ENCODE measurements at regions not wholly inside any gene's neighbourhood (a gene's known extent, or its start where the extent isn't known, plus 50 kb on each side); places are given as distances from the start of the nearest gene placed in this dataset.

DNA sequence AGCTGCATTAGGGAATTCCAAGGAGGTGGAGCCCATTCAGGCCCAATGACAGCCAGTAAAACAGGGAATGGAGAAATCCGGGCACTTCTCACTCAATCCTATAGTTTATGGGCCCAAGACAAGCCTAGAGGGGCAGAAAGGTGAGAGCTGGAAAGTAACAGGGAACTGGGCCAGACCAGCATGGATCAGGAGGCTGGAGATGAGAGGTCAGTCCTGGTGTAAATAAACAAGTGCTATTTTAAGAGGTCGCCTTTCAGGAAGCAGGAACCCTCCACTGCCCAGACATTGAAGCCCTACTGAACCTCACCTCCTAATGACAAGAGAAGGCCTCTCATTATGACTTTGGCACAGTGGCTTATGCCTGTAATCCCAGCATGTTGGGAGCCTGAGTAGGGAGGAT is 57.2 kb upstream of the TGM3 start:
- no peak for DNase-seq

DNA sequence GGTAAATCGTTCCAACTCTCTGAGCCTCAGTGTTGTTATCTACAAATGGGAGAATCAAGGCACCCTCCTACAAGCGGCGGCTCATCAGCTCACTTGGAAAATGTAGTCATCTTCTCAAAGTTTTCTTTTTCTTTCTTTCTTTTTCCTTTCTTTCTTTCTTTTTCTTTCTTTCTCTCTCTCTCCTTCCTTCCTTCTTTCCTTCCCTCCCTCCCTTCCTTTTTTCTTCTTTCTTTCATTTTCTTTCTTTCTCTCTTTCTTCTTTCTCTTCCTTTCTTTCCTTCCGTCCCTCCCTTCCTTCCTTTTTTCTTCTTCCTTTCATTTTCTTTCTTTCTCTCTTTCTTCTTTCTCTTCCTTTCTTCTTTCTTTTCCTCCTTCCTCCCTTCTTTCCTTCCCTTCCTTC is 55.0 kb upstream of the TGM3 start:
- no peak for DNase-seq

DNA sequence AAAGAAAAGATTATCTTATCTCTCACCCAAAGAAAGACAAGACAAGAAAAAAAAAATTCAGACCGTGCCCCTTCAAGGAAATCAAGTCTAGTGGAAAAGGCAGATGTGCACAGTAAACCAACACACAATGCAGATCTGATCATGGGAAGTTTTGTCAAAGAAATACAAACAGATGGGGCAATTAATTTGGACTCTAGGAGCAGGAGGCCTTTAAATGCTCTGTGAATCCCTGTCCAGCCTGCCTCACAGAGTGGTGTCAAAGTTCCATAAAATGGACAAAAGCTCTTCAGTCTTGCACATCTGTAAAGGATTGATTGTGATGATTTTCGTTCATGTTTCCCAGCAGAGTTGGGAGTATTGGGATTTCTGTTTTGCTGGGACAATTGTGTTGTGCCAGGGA is 53.1 kb upstream of the TGM3 start:
- DNase-seq = peak; percentile 21

DNA sequence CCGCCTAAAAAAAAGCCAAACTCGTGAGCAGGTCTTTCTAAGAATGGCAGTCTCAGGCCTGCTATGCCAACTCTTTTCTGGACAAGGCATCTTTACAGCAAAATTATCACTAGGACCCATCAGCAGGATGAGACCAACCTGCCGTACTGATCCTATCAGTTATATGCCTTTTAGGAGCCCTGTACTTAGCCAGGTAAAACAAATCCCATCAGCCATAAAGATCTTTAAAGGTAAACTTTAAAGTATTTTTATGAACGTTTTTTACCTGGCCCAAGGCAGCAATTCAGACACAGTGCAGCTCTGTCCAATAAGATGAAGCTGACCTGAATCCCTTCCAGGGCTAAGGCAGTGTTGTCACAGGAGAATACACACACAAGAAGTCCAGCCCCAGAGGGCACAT is 51.3 kb upstream of the TGM3 start:
- DNase-seq = no peak

DNA sequence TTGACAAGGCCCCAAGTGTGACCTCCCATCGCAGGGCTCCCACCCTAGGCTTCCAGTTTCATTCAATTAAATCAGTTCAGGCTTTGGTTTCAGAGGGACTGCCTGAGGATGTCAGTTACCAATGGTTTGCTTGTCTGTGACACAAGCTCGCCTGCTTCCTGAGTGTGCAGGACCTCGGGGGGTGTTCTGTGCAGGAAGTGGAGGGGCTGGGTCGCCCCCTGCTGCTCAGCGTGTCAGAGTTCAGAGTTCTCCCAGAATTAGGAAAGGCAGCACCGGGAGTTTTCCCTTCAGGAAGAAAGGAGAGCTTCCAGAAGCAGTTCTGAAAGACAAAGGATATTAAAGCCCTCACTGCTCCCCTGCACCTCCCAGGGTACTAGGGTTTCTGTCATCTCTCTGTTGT is 50.8 kb upstream of the TGM3 start:
- no peak for DNase-seq

DNA sequence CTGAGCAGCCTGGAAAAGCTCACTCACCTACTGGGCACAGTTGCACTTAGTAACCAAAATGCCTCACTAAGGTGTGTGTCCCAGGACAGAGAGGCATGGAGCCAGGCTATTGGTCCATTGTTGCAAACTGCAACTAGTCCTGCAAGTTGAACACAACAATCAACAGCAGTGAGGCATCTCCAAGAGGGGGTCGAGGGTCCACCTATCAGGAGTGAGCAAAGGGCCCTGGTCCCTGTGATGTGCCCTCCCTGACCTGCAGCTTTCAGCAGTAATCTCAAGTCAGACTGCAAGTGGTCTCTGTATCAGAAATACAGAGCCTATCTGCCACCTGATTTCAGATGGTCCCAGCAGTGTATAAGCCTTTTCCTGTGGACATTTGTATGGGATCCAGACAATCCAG is 50.2 kb upstream of the TGM3 start:
- no peak for DNase-seq

Data from NCI-H2171 treated with DMSO at 0.1 percent for 48 hours (cell line).